ENCODE measurements at regions not wholly inside any gene's neighbourhood (a gene's known extent, or its start where the extent isn't known, plus 50 kb on each side); places are given as distances from the start of the nearest gene placed in this dataset.

GRCh38 chr10:53638006-53638405 lies 865.4 kb upstream of the MBL2 start:
- TF ChIP-seq CTCF (IDR thresholded peaks at IDR 0.05; ENCODE audit: borderline replicate concordance, extremely low read depth, low read length, poor library complexity, severe bottlenecking) (no peak), EZH2 (IDR thresholded peaks at IDR 0.05; ENCODE audit: borderline replicate concordance, low read depth, low read length, severe bottlenecking) (no peak)
